SK-N-MC (cell line): ENCODE measurements at regions not wholly inside any gene's neighbourhood (a gene's known extent, or its start where the extent isn't known, plus 50 kb on each side); places are given as distances from the start of the nearest gene placed in this dataset.

Source experiments
- EZH2 ChIP-seq: fragments of 200-600 bp; sonication (generic); IDR thresholded peaks from one replicate; pipeline ENCODE4 v1.6.1; 2017; ENCODE audit warnings: antibody characterized with exemption
- FOXP2 ChIP-seq: optimal IDR thresholded peaks from 2 replicates; pipeline ENCODE3; 2011; ENCODE audit warnings: mild to moderate bottlenecking, moderate library complexity; ENCODE audit not compliant: insufficient read depth; ENCODE audit errors: extremely low read length, control extremely low read depth
- POLR2AphosphoS5 ChIP-seq: IDR thresholded peaks from 2 replicates; pipeline ENCODE4 v1.6.1; 2012; ENCODE audit warnings: mild to moderate bottlenecking, low read depth, low read length, borderline replicate concordance

DNA sequence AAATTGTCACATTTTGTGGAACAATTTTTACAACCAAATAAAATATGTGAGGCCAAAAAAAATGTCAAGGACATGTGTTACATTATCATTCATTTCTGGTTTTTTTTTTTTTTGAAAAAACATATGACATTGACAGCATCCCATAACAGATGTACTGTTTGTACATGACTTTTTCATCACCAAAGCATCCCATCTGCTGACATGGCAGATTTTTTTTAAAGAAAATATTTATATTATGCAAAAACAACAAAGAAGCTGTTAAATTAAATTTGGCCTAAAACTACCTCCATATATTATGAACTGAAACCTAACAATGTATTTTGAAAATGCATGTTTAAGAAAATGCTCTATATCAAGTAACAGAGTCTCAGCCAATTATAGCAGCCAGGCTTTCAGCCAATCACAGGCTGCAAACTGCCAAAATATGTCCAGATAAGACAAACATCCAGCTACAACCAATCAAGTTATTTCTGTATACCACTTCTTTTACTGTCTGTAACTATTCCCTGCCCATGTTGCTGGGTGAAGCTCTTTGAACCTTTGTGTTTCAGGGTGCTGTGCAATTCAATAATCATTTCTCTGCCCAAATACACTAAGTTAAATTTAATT lies 1111.8 kb downstream of the GRM8 start:
- TF ChIP-seq EZH2 (no peak), POLR2AphosphoS5 (no peak), FOXP2 (no peak)
